Iris pigment epithelial cell (primary cell): ENCODE measurements at regions not wholly inside any gene's neighbourhood (a gene's known extent, or its start where the extent isn't known, plus 50 kb on each side); places are given as distances from the start of the nearest gene placed in this dataset.
"Not testable (repeated sequence)": the region's sequence is repeated elsewhere in the genome, so short reads cannot be mapped to it uniquely, and the experiment has no call there.

Experiments used
- DNase-seq: peaks from one replicate; pipeline ENCODE4 v3.0.0-alpha.2; 2011; ENCODE audit warnings: low read depth

DNA sequence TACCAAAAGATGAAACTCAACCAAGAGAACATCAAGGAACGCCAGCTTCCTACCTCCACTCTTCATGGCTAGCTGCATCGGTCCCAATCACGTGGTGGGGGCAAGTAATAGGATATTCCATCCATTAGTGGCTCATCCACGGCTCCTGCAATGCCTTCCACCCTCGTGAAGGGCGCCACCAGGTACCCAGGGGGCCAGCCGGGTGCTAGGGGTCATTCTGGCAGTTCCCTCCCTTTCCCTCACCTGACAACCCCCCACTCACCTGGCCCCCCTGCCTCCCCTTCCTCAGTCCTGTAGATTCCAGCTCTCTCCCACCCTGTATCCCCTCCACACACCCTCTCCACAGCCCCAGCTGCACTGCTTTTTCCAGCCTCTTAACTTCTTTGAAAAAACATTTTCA lies 161.9 kb downstream of the URI1 start:
- no peak for DNase-seq

DNA sequence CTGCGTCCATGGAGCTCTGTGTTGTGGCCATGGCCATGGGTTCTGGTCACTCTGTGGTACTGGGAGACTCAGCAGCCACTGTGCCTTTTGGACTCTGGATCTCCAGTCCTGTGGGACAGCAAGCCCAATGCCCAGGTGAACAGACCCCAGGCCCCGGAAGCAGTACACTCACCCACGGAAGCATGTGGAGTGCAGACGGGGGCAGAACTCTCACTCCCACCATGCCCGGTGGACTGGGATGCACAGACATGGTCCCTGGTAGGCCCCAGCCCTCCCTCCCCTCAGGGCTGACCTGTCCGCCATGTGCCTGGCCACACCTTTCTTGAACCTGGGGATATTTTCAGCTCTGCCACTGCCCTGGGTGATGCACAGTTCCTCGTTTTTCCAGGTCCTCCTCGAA lies 163.3 kb downstream of the URI1 start:
- DNase-seq = no peak

DNA sequence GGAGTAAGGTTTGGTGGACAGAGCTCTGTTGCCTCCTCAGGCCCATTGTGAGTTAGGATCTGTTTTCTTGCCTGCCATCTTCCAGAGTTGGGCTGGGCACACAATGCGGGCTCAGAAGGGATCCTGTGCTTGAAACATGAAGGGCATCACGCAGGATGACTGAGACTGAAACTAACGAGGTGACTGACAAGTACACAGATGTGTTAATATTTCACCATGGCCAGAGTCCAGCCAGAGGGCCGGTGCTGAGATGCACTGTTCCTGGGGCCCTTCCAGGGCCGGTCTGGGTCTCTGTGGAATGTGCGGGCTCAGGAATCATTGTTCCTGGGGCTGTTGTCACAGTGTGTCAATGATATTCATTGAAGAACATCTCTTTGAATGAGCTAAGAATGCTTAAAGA lies 163.7 kb downstream of the URI1 start:
- DNase-seq = no peak

DNA sequence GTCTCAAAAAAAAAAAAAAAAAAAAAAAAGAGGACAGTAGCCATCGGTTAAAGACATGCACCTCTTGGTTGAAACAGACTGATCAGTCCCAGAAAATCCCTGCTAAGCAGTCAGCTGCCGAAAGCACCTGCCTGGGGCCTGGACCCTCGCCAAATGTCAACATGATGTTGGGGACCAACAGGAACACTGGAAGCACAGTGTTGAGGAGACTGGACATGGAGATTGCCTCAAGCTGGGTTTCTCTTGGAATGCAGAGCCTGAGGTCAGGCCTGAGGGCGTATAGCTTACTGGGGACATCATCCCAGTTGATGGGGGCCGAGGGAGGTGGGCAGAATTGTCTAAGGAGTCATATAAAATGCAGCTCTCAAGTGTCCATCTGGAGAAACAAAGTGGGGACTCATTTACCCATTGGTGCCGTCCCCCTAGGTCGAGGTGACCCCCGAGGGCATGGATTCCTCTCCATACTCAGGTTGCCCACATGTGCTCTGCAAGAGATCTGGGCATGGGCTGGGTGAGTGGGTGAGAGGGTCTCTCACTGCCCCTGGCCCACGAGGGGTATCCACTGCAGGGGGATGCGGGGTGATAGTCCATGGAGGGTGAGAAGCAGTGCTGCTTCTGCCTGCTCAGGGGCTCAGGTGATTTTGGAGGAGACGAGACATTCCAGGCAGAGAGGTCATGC lies 164.5 kb downstream of the URI1 start:
- DNase-seq = no peak

DNA sequence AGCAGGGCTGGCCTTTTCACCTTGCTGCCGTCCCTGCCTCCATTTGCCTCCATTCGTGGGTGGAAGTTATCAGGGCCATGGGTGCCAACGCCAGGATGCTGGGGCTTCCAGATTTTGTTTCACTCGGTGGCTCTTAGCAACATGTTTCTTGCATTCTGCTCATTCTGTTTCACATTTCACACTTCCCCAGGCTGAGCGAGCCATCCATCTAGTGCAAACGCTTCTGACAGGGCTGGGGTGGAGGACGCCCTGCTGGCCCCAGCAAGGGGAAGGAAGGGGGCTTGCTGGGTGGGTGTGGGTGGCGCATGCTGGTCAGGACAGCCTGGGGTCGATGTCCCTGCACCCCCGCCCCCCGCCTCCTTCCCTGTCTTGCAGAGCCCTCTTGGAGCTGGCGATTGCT lies 165.2 kb downstream of the URI1 start:
- DNase-seq = no peak

DNA sequence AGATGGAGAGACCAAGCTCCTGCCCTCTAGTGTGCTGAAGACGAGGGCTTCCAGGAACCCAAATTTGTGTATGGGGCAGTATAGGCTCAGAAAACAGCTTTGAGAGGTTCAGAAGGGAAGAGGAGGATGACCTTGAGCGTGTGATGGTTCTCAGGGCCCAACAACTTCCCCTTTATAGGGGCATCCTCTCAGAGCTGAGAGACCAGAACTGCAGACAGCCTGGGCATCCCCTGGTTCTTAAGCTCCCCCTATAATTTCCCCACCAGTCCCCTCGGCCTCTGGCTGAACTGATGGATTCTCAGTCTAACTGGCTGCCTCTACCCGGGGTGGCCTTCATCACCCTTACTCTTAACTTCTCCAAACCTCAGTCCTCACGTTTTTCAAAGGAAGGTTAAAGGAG lies 167.5 kb downstream of the URI1 start:
- no peak for DNase-seq

DNA sequence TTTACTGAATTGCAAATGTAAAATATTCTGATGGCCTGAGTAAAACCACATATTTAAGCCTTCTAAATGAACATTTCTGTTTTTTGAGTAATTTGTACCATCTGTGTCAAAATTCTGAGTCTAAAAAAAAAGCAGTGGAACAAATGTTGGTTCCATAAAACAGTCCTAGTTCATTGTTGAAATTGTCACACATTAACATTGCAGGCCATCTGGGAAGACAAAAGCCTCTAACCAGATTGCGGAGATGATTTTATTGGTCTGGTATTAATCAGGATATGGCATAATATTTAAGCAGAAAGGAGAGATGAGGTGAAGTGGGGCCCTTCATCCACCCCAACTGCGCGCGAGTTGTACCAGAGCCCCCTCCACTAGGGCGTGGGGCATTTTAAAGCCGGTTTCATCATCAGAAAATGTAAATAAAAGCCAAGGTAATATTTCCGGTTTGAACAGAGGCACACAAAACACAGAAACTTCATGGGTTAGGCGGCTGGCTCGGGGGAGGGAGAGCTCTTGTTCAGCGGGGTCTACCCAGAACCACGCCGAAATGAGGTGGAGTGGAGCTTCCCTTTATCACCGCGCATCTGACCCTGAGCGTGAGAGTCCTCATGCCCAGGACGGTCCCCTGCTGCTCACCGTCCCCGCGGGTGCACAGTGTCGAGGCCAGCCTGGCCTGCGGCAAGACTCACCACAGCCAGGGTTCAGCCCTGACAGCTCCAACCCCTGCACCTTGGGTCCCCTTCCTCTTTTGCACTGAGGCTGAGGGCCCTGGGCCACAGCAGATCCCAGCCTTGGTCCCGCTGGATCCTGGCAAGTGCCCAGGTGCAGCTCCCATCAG lies 169.2 kb downstream of the URI1 start:
- DNase-seq = no peak

DNA sequence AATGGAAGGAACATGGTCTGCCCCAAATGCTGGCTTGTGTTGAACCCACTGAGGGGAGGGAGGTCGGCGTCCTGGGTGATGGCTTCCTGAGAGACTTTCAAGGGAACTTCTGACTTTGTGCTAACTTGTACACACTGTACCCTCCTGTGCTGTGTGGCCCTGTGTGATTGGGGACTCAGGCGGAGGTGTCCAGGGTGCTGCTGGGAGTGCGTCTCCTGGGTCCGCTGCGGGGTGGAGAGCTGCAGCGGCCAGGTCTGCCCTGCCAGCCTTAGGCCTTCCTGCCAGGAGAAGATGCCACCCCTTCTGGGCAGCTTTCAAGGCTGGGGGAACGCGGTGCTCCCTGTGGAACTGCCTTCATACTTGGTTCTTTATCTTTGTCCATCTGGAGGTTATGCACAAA lies 170.1 kb downstream of the URI1 start:
- no peak for DNase-seq

DNA sequence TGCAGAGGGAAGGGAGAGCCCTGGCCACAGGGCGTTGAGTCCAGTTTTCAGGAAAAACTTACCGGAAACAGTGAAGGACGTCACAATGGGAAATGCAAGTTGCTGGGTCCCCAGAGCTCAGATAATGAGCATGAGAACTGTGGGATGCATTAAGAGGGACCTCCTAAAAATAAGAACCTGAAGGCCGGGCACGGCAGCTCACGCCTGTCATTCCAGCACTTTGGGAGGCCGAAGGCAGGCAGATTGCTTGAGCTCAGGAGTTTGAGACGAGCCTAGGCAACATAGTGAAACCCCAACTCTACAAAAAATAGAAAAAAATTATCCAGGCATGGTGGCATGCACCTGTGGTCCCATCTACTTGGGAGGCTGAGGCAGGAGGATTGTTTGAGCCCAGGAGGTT lies 170.6 kb downstream of the URI1 start:
- no peak for DNase-seq

DNA sequence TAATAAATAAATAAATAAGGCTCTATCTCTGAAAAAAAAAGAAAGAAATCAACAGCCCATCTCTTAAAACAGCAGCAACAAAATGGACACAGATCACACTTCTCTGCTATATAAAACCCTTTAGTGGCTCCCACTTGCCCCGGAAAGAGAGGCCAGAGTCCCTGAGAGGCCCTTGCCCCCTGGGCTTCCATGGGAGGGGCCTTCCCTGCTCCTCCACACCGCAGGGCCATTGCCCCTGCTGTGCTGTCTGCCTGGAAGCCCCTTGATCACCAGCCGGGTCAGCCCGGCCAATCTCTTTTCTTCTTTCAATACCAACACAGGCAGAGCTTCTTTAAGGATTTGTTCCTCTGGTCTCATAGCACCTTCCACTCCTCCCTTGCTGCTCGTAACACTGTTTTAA lies 171.1 kb downstream of the URI1 start:
- no peak for DNase-seq

DNA sequence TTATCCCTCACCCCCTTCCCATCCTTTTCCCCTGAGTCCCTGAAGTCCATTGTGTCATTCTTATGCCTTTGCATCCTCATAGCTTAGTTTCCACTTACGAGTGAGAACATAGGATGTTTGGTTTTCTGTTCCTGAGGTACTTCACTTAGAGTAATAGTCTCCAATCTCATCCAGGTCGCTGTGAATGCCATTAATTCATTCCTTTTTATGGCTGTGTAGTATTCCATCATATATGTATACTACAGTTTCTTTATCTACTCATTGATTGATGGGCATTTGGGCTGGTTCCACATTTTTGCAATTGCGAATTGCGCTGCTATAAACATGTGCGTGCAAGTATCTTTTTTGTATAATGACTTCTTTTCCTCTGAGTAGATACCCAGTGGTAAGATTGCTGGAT lies 172.1 kb downstream of the URI1 start:
- DNase-seq = not testable (repeated sequence)

DNA sequence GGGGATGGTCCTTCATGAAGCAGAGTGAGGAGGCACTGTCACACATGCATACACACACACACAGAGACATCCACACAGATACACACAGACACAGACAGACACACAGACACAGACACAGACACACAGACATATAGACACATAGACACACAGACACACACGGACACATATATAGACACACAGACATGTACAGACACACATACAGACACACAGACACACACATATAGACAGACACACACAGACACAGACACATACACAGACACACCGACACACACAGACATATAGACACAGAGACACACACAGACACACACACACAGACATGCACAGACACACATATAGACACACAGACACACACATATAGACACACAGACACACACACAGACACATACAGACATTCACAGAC lies 173.9 kb downstream of the URI1 start:
- no peak for DNase-seq

DNA sequence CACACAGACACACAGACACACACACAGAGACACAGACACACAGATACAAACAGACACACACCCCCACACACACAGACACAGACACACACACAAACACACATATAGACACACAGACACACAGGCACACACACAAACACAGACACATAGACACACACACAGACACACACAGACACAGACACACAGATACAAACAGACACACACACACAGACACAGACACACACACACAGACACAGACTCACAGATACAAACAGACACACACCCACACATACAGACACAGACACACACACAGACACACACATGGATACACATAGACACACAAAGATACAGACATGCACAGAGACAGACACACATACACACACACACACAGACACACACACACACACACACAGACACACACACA lies 174.5 kb downstream of the URI1 start:
- no peak for DNase-seq

DNA sequence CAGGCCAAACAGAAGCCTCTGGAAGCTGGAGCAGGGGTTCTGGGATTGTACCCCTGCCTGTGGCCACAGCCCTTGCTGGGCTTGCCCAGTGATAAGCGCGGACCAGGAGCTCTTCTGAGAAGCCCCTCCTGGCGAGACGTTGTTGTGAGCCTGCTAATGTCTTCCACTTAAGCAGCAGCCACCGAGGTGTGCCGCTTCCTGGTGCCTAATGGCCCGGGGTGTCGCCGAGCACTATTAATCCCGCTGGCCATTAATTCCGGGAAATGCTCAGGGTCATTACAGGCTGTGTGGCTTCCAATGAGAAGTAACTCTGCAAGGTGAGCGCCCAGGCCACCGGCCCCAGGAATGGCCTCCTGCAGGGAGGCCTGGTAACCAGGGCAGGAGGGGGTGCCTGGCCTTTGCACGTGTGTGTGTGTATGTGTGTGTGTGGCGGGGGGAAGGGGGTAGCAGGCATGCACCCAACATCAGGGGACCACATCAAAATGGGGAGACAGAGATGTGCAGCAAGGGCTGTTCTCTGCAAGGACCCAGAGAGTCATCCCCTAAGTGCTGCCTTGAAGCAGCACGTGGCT lies 175.0 kb downstream of the URI1 start:
- DNase-seq = no peak

DNA sequence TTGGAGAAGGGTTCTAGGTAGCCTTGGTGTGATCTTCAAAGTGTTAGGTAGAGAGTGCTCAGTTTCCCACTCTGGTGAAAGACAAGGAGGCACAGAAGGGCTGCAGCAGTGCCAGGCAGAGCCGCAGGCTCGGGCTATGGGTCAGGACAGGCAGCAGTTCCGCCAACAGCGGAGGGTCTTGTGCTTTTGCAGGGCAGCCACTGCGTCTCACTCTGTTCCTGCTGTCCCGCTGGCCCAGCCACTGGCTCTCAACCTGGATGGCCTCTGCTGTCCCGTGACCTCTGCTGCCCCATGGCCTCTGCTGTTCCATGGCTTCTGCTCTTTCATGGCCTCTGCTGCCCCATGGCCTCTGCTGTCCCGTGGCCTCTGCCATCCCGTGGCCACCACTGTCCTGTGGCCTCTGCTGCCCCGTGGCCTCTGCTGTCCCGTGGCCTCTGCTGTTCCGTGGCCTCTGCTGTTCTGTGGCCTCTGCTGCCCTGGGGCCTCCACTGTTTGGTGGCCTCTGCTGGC lies 175.7 kb downstream of the URI1 start:
- no peak for DNase-seq

DNA sequence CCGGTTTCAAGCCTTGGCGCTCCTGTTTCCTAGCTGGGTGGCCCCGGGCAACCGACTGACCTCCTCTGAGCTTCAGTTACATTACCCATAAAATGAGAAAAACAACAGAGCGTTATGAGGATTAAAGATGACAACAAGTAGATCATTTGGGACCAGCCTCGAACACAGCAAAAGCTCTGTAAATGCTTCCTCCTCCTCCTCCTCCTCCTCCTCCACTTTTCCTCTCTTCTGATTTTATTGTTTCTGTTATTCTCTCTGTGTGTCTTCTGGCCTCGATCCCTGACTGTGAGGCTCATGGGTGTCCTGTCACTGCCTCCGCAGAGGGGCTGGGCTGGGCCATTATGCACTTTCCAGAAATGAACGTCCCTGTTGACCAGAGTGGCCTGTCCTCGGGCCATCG lies 176.2 kb downstream of the URI1 start:
- no peak for DNase-seq

DNA sequence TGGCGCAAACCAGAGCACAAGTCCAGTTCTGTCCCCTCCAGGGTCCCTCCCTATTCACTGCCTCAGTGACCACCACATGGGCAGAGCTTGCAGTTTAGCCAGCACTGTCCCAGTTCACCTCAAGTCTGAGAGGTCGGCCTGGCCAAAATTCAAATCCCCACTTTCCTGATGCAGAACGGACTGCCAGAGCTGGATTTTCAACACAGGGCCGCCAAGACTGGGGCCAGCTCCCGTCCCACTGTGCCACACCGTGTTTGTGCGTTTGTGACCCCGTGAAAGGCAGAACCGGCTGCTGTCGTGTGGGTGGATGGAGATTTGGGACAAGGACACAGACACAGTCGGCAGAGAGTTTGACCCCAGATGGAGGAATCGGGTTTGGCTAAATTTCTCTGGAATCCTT lies 176.7 kb downstream of the URI1 start:
- DNase-seq = no peak

DNA sequence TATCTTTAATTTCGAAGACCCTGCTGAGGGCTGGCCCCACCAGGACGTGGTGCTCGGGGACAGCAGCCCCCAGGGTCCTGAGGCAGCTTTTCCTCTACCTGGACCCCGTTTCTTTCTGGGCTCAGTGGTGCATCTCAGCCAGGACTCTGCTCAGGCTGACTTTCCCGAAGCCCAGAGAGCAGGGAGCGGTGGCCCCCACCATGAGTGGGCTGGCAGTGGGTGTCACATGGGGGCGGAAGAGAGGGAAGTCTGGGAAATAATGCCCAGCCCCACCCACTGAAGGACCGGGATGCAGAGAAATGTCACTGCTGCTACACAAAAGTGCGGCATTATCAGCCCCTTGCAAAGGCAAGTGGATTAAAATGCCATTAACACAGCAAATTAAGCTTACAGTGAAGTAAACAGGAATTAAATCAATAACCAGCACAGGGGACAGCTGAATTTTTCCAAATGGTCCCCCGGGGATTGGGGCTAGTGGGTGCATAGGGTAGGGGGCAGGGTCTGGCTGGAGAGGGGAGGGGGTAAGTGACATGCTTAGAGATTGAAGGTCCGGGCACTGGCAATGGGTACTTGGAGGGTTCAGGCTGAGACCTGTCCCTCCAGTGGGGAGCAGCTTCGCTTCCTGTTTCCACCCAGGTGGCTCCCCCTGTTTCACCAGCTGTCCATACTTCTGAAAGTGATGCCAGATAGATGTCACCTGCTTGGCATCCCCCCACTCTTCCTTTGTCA lies 177.3 kb downstream of the URI1 start:
- no peak for DNase-seq

DNA sequence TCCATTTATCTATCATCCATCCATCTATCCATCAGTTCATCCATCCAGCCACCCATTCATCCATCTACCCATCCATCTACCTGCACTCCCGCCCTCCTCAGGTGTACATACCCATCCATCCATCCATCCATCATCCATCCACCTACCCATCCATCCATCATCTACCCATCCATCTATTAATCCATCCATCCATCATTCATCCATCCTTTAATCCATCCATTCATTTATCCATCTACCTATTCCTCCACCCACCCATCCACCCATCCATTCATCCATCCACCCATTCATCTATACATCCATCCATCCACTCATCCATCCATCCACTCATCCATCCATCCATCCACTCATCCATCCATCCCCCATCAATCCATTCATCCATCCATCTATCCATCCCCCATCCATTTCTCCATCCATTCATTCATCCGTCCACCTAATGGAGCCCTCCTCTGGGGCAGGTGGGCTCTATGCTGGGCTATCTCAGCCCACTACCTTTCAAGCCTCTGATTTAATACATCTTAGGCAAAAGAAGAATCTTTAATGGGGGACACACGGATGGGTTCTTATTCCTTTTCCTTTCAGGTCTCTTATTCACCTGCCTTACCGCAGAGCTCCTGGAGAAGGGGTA lies 178.9 kb downstream of the URI1 start:
- DNase-seq = no peak

DNA sequence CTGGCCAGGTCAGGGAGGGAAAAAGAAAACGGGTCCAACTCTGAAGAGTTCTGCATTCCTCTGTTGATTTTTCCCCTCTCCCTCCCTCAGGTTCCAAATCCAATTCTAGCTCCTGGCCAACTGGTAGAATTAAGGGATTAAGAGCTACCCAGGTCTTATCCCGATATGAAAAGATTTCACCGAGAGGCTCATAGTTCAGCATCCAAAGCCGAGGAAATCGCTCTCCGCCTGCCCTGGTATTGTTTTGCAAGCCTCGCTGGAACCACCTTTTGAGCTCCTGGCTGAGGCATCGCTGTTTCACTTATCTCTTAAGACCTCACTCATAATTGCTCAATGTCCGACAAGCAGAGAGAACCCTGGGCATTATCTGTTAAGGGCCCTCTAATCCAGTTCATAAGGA lies 180.4 kb downstream of the URI1 start:
- DNase-seq = no peak

DNA sequence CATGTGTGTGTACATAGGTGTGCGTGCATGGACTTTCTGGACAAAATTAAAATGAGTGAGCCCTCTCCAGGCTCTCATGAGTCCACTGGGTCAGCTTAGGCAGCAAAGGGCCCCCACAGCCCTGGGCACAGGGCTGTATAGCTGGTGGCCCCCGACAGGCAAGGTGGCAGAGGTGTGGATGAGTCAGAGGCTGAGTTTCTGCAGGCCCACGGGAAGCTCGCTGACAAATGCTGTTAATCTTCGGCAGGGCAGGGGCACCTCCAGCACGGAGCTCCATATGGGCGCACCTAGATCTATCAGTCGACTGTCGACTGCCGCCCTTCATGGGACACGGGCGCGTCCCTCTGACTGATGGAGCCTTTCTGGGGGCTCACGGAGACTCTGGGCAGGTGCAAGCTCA lies 181.1 kb downstream of the URI1 start:
- DNase-seq = no peak

DNA sequence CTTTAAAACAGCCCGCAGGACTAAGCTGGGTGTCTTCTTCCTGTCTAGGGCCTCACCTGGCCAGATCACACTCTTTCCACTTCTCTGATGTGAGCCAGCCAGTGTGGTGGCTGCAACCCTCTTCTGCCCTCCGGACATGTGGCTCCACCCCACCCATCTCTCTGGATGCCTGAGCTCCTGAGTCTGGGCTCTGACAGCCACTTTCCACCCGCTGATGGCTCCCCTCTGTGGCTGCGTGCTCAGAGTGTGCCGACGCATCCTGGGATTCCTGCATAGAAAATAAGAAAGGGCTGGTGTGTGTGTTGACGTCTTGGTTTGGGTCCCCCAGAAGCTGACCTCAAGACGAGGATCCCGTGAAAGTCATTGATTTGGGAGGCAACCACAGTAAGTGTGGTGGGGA lies 181.6 kb downstream of the URI1 start:
- DNase-seq = no peak
